ENCODE measurements at regions not wholly inside any gene's neighbourhood (a gene's known extent, or its start where the extent isn't known, plus 50 kb on each side); places are given as distances from the start of the nearest gene placed in this dataset.

GRCh38 chr18:64384101-64384500 is 235.2 kb upstream of the LINC00305 start:
- no peak overlapping the region for H3K27ac ChIP-seq (ENCODE audit: insufficient read depth, low read length)
- H3K4me2 ChIP-seq (ENCODE audit: extremely low read depth, insufficient read depth, low read length) = no peak overlapping the region
- no peak overlapping the region for H3K9ac ChIP-seq (ENCODE audit: insufficient read depth, low read length)
- no peaks in the 10 kb centered on the region for H3K9me3 ChIP-seq (ENCODE audit: control insufficient read depth, insufficient read depth, low read depth, low read length)
- no peaks in the 10 kb centered on the region for H3K79me2 ChIP-seq (ENCODE audit: control insufficient read depth, insufficient read depth, low read length)
- no peak overlapping the region for H3K4me3 ChIP-seq (replicated peaks in 1 of 4; ENCODE audit: control extremely low read depth in 1 of 4, insufficient read depth in 1 of 4, low read depth in 3 of 4, low read length in 4 of 4)
- H4K20me1 ChIP-seq (ENCODE audit: control insufficient read depth, extremely low read depth, insufficient read depth, low read length) = no peaks in the 10 kb centered on the region
- H2AFZ ChIP-seq (ENCODE audit: low read length) = no peak overlapping the region
- no peaks in the 10 kb centered on the region for H3K36me3 ChIP-seq (ENCODE audit: control insufficient read depth, insufficient read depth, low read length)
- no peak for DNase-seq (ENCODE audit: low read depth in 2 of 2)
- TF ChIP-seq CTCF (conservative IDR thresholded peaks at IDR 0.05 in 1 of 2, IDR thresholded peaks at IDR 0.05 in 1 of 2; ENCODE audit: low read depth in 1 of 2, low read length in 2 of 2) (no peak), EZH2 (IDR thresholded peaks at IDR 0.05; ENCODE audit: low read length, missing control alignments) (no peak)
- no peaks in the 10 kb centered on the region for H3K4me1 ChIP-seq (ENCODE audit: control insufficient read depth, extremely low read depth, insufficient read depth, low read length)
- no peaks in the 10 kb centered on the region for H3K27me3 ChIP-seq (ENCODE audit: control insufficient read depth, insufficient read depth, low read length)

GRCh38 chr18:64380117-64380516 is 231.2 kb upstream of the LINC00305 start:
- Histone ChIP-seq H3K9ac (ENCODE audit: insufficient read depth, low read length) (no peak overlapping the region), H3K36me3 (ENCODE audit: control insufficient read depth, insufficient read depth, low read length) (no peaks in the 10 kb centered on the region), H3K27ac (ENCODE audit: insufficient read depth, low read length) (no peak overlapping the region), H4K20me1 (ENCODE audit: control insufficient read depth, extremely low read depth, insufficient read depth, low read length) (no peaks in the 10 kb centered on the region), H3K79me2 (ENCODE audit: control insufficient read depth, insufficient read depth, low read length) (no peaks in the 10 kb centered on the region), H3K4me1 (ENCODE audit: control insufficient read depth, extremely low read depth, insufficient read depth, low read length) (no peaks in the 10 kb centered on the region), H2AFZ (ENCODE audit: low read length) (no peak overlapping the region), H3K4me2 (ENCODE audit: extremely low read depth, insufficient read depth, low read length) (no peak overlapping the region), H3K27me3 (ENCODE audit: control insufficient read depth, insufficient read depth, low read length) (no peaks in the 10 kb centered on the region), H3K9me3 (ENCODE audit: control insufficient read depth, insufficient read depth, low read depth, low read length) (no peaks in the 10 kb centered on the region), H3K4me3 (replicated peaks in 1 of 4; ENCODE audit: control extremely low read depth in 1 of 4, insufficient read depth in 1 of 4, low read depth in 3 of 4, low read length in 4 of 4) (no peak overlapping the region)
- DNase-seq (ENCODE audit: low read depth in 2 of 2) = no peak
- TF ChIP-seq CTCF (conservative IDR thresholded peaks at IDR 0.05 in 1 of 2, IDR thresholded peaks at IDR 0.05 in 1 of 2; ENCODE audit: low read depth in 1 of 2, low read length in 2 of 2) = no peak
- TF ChIP-seq EZH2 (IDR thresholded peaks at IDR 0.05; ENCODE audit: low read length, missing control alignments) = no peak

DNA sequence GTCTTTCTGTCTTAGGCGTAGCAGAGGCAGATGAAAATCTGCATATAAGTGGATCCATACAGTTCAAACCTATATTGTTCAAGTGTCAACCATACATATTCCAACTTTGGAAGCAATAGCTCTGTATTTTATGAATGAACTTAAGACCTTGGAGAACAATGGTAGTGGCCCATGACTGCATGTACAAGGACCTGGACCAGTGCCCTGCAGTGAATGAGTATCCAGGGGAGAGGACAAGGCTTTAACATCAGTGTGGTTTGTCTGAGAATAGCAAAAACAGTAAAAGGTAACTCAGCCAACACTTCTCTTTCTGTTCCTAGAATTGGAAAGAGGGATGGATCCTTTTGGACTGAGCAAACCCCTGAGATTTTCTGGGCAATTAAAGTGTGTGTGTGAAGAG is 230.8 kb upstream of the LINC00305 start:
- Histone ChIP-seq H3K9ac (ENCODE audit: insufficient read depth, low read length) (no peak overlapping the region), H3K9me3 (ENCODE audit: control insufficient read depth, insufficient read depth, low read depth, low read length) (no peaks in the 10 kb centered on the region), H4K20me1 (ENCODE audit: control insufficient read depth, extremely low read depth, insufficient read depth, low read length) (no peaks in the 10 kb centered on the region), H3K27me3 (ENCODE audit: control insufficient read depth, insufficient read depth, low read length) (no peaks in the 10 kb centered on the region), H3K4me3 (replicated peaks in 1 of 4; ENCODE audit: control extremely low read depth in 1 of 4, insufficient read depth in 1 of 4, low read depth in 3 of 4, low read length in 4 of 4) (no peak overlapping the region), H3K4me2 (ENCODE audit: extremely low read depth, insufficient read depth, low read length) (no peak overlapping the region), H3K4me1 (ENCODE audit: control insufficient read depth, extremely low read depth, insufficient read depth, low read length) (no peaks in the 10 kb centered on the region), H3K27ac (ENCODE audit: insufficient read depth, low read length) (no peak overlapping the region), H3K79me2 (ENCODE audit: control insufficient read depth, insufficient read depth, low read length) (no peaks in the 10 kb centered on the region), H3K36me3 (ENCODE audit: control insufficient read depth, insufficient read depth, low read length) (no peaks in the 10 kb centered on the region), H2AFZ (ENCODE audit: low read length) (no peak overlapping the region)
- no peak for TF ChIP-seq EZH2 (IDR thresholded peaks at IDR 0.05; ENCODE audit: low read length, missing control alignments)
- no peak for TF ChIP-seq CTCF (conservative IDR thresholded peaks at IDR 0.05 in 1 of 2, IDR thresholded peaks at IDR 0.05 in 1 of 2; ENCODE audit: low read depth in 1 of 2, low read length in 2 of 2)
- DNase-seq (ENCODE audit: low read depth in 2 of 2) = no peak

Measured in fibroblast of lung (primary cell).